VCaP (cell line): ENCODE measurements at regions not wholly inside any gene's neighbourhood (a gene's known extent, or its start where the extent isn't known, plus 50 kb on each side); places are given as distances from the start of the nearest gene placed in this dataset.
"Not testable (repeated sequence)": the region's sequence is repeated elsewhere in the genome, so short reads cannot be mapped to it uniquely, and the experiment has no call there.

Experiments used
- H3K27ac ChIP-seq: fragments of 450-650 bp; 2 replicates; pipeline ENCODE4 v1.5.1; 2017
- TF ChIP-seq, protein P1 (sequence below): fragments of 450-650 bp; conservative IDR thresholded peaks from 2 replicates; pipeline ENCODE4 v1.5.1; 2017; ENCODE audit warnings: mild to moderate bottlenecking, moderate library complexity

DNA sequence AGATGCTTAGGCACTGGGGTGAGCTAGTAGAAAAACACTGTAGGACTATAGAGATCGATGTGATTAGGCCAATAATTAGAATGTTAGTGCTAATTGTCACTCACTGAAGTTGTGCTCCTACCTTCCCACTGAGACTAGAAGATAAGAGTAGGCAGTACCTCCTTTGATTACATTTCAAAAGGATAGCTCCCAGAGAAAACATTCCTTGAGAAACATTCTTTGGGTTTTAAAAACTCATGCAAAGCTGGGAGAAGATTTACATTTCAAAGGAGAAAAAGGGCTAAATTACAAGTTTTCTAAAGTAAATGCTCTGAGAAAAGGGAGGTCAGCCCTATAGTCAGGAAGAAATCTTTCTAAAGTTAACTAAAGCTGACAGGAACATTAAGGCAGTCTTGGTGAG is 860.3 kb upstream of the NDST4 start:
- TF ChIP-seq, protein P1, sequence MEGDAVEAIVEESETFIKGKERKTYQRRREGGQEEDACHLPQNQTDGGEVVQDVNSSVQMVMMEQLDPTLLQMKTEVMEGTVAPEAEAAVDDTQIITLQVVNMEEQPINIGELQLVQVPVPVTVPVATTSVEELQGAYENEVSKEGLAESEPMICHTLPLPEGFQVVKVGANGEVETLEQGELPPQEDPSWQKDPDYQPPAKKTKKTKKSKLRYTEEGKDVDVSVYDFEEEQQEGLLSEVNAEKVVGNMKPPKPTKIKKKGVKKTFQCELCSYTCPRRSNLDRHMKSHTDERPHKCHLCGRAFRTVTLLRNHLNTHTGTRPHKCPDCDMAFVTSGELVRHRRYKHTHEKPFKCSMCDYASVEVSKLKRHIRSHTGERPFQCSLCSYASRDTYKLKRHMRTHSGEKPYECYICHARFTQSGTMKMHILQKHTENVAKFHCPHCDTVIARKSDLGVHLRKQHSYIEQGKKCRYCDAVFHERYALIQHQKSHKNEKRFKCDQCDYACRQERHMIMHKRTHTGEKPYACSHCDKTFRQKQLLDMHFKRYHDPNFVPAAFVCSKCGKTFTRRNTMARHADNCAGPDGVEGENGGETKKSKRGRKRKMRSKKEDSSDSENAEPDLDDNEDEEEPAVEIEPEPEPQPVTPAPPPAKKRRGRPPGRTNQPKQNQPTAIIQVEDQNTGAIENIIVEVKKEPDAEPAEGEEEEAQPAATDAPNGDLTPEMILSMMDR = no peak
- no peak overlapping the region for H3K27ac ChIP-seq

DNA sequence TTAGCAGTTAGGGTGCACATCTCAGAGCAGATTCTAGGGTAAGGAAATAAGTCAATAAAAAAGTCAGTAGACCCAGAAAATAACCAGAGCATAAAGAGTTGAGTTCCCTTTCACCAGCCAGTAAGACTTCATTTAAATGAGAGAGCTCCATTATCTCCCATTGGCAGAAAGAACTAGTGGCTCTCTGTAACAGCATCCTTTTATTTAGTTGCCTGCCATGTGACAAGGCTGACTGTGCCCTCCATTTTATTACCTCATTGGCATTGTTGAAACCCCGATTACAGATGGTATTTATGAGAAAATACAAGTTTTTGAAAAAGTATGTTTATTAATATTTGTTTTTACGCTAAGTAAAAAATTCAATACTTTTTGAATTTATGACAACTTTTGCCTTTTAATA is 859.5 kb upstream of the NDST4 start:
- TF ChIP-seq, protein P1 = no peak
- no peak overlapping the region for H3K27ac ChIP-seq

DNA sequence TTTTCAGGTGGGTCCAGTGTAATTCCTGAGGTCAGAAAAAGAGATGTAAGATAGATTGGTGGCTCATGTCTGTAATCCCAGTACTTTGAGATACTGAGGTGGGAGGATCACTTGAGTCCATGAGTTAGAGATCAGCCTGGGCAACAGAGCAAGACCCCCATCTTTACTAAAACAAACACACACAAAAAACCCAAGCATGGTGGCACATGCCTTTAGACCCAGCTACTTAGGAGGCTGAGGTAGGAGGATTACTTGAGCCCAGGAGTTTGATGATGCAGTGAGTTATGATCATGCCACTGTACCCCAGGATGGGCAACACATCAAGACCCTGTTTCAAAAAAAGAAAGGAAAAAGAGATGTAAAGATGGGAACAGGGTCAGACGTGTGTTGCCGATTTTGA is 857.4 kb upstream of the NDST4 start:
- no peak overlapping the region for H3K27ac ChIP-seq

DNA sequence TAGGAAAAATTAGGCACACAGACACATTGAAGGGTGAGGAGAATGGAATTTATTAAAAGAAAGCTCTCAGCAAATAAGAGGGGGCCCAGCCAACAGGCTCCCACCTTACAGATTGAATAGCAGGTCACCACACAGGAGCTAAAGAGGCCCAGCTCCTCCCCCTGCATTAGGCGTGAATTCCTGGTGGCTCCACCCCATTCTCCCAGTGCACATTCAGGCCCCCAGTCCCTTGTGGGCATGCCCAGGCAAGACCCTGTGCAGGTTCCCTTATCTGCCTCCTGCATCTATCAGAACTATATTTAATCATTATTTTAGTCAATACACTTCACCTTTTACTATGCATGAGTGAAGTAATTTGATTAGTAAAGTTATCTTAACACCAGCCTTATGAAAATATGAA is 856.3 kb upstream of the NDST4 start:
- TF ChIP-seq, protein P1 = no peak
- H3K27ac ChIP-seq = no peak overlapping the region

More for the DNA sequence above, 857.4 kb upstream of the NDST4 start:
- TF ChIP-seq, protein P1 = no peak

DNA sequence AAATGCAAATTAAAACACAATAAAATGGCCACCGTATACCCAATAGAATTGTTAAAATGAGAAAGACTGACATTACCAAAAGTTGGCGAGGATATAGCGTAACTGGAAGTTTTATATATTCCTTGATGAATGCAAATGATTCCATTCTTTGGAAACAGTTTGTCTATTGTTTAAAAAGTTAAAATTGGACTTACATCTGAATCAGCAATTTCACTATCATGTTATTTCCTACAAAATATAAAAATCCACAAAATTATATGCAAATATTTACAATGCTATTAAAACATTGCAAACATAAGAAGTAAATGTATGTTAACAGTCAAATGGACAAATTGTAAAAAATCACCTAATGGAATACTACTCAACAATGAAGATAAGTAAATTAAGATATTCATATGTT is 852.2 kb upstream of the NDST4 start:
- no peak overlapping the region for H3K27ac ChIP-seq
- TF ChIP-seq, protein P1 = no peak

DNA sequence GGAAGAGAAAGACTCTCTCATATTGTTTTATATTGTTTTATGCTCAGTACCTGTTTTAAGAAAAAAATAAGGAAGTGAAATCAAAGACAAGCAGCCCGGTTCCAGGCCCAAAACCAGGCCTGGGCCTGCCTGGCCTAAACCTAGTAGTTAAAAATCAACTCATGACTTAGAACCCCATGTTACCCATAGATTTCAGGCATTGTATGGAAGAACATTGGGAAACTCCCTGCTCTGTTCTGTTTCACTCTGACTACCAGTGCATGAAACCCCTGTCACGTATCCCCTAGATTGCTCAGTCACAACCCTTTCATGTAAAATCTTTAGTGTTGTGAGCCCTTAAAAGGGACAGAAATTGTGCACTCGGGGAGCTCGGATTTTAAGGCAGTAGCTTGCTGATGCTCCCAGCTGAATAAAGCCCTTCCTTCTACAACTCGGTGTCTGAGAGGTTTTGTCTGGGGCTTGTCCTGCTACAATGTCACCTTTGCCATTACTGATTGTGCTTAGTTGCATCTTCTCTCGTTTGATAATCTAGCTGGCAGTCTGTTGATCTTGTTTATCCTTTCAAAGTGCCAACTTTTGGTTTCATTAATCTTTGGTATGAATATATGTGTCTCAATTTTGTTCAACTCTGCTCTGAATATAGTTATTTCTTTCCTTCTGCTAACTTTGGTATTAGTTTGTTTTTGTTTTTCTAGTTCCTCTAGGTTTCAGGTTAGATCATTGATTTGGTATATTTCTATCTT is 842.8 kb upstream of the NDST4 start:
- not testable (repeated sequence) for H3K27ac ChIP-seq

DNA sequence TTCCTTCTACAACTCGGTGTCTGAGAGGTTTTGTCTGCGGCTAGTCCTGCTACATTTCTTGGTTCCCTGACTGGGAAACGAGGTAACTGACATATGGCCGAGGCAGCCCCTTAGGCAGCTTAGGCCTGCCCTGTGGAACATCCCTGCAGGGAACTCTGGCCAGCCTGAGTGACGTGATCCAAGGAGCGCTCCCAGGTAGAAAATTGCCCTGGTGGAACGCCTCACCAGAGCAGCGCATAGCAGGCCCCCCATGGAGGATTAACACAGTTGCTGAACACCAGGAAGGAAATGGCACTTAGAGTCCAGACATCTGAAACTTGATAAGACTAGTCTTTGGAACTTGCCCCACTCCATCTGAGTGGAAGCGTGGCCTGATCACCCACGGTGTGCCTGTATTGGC is 837.4 kb upstream of the NDST4 start:
- TF ChIP-seq, protein P1 = no peak
- no peak overlapping the region for H3K27ac ChIP-seq

DNA sequence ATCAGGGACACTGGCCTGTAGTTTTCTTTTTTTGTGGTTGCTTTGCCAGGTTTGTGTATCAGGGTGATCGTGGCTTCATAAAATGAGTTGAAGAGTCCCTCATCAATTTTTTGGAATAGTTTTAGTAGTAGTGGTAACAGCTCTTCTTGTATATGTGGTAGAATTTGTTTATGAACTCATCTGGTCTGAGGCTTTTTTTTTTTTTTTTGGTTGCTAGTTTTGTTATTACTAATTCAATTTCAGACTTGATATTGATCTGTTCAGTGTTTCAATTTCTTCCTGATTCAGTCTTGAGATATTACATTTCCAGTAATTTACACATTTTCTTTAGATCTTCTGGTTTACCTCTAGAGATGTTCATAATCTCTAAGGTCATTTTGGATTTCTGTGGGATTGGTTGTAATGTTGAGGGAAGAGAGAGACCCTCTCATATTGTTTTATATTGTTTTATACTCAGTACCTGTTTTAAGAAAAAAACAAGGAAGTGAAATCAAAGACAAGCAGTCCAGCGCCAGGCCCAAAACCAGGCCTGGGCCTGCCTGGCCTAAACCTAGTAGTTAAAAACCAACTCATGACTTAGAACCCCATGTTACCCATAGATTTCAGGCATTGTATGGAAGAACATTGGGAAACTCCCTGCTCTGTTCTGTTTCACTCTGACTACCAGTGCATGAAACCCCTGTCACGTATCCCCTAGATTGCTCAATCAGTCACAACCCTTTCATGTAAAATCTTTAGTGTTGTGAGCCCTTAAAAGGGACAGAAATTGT is 836.7 kb upstream of the NDST4 start:
- H3K27ac ChIP-seq = not testable (repeated sequence)
